SK-N-SH (cell line): ENCODE measurements at regions not wholly inside any gene's neighbourhood (a gene's known extent, or its start where the extent isn't known, plus 50 kb on each side); places are given as distances from the start of the nearest gene placed in this dataset.

Source experiments
- CTCF ChIA-PET: fragments of 300-600, 350-600 bp; formaldehyde crosslinking; extraction: SDS; loops from one replicate; lab custom pipeline; 2021; lab: Yijun Ruan, JAX
- POLR2A ChIA-PET: fragments of 350-600 bp; sonication (Branson Sonifier 250); formaldehyde crosslinking; extraction: SDS; loops from one replicate; lab custom pipeline; 2020; ENCODE audit warnings: antibody characterized with exemption, inconsistent platforms; lab: Yijun Ruan, JAX
- DNase-seq: peaks from one replicate; pipeline ENCODE4 v3.0.0; 2012
- H2AFZ ChIP-seq: fragments of 200-600 bp; sonication (generic); 2 replicates; pipeline ENCODE4 v1.8.1; 2016; ENCODE audit warnings: antibody characterized with exemption, mild to moderate bottlenecking, low read depth
- H3F3A ChIP-seq: fragments of 200-600 bp; sonication (generic); replicated peaks from 2 replicates; pipeline ENCODE3; 2016; ENCODE audit warnings: antibody characterized with exemption, mild to moderate bottlenecking; ENCODE audit not compliant: insufficient read depth
- H3K27ac ChIP-seq, 2 experiments: fragments of 200-500 bp in 1 of 2; fragments of 200-600 bp in 1 of 2; sonication (Bioruptor generic) in 1 of 2; sonication (generic), shearing (Covaris generic) in 1 of 2; 2 replicates each; pipeline versions ENCODE4 v1.5.1 to v1.6.1; 2014 to 2016; ENCODE audit warnings: low read depth in 2 of 2, inconsistent platforms in 1 of 2, low read length in 1 of 2, mild to moderate bottlenecking in 1 of 2, mixed read lengths in 1 of 2
- H3K27me3 ChIP-seq: fragments of 200-600 bp; sonication (generic), shearing (Covaris generic); 2 replicates; pipeline ENCODE4 v1.6.1; 2016; ENCODE audit warnings: mixed run types; ENCODE audit not compliant: insufficient read depth
- H3K36me3 ChIP-seq, 2 experiments: fragments of 200-500 bp in 1 of 2; fragments of 200-600 bp in 1 of 2; sonication (Bioruptor generic) in 1 of 2; sonication (generic) in 1 of 2; replicated peaks in 1 of 2; 2 replicates each; pipeline versions ENCODE3 to v1.5.1; 2014 to 2016; ENCODE audit warnings: low read length in 1 of 2, mild to moderate bottlenecking in 1 of 2; ENCODE audit not compliant: insufficient read depth in 2 of 2, control insufficient read depth in 1 of 2
- H3K4me1 ChIP-seq, 2 experiments: fragments of 200-500 bp in 1 of 2; fragments of 200-600 bp in 1 of 2; sonication (Bioruptor generic) in 1 of 2; sonication (generic), shearing (Covaris generic) in 1 of 2; 2 replicates each; pipeline versions ENCODE4 v1.5.1 to v1.6.1; 2014 to 2016; ENCODE audit warnings: low read depth in 1 of 2, low read length in 1 of 2, mixed run types in 1 of 2; ENCODE audit not compliant: insufficient read depth in 2 of 2, control insufficient read depth in 1 of 2
- H3K4me2 ChIP-seq: fragments of 200-600 bp; sonication (generic), shearing (Covaris generic); 2 replicates; pipeline ENCODE4 v1.6.1; 2017; ENCODE audit warnings: mixed run types
- H3K4me3 ChIP-seq, 2 experiments: fragments of 200-500 bp in 1 of 2; fragments of 200-600 bp in 1 of 2; sonication (Bioruptor generic) in 1 of 2; sonication (generic), shearing (Covaris generic) in 1 of 2; 2 replicates each; pipeline versions ENCODE4 v1.5.1 to v1.8.1; 2014 to 2016; ENCODE audit warnings: low read depth in 2 of 2, inconsistent platforms in 1 of 2, low read length in 1 of 2, mild to moderate bottlenecking in 1 of 2, mixed read lengths in 1 of 2, moderate library complexity in 1 of 2
- H3K79me2 ChIP-seq: fragments of 200-600 bp; sonication (generic); 2 replicates; pipeline ENCODE4 v1.8.1; 2017; ENCODE audit warnings: mild to moderate bottlenecking; ENCODE audit not compliant: insufficient read depth
- H3K9ac ChIP-seq: fragments of 200-600 bp; sonication (generic); 2 replicates; pipeline ENCODE4 v1.6.1; 2017; ENCODE audit warnings: mixed run types
- H3K9me2 ChIP-seq: fragments of 200-600 bp; sonication (generic); 2 replicates; pipeline ENCODE4 v1.6.1; 2017; ENCODE audit warnings: mixed run types
- H3K9me3 ChIP-seq: fragments of 200-600 bp; sonication (generic); 2 replicates; pipeline ENCODE4 v1.6.1; 2017; ENCODE audit warnings: mixed run types, mild to moderate bottlenecking, moderate library complexity
- H4K20me1 ChIP-seq: fragments of 200-600 bp; sonication (generic); 2 replicates; pipeline ENCODE4 v1.6.1; 2017; ENCODE audit warnings: mild to moderate bottlenecking, mixed run types; ENCODE audit not compliant: insufficient read depth
- ELF1 ChIP-seq: IDR thresholded peaks from 2 replicates; pipeline ENCODE4 v1.4.0; 2012
- FOXJ3 ChIP-seq: sonication (generic); formaldehyde crosslinking; IDR thresholded peaks from 2 replicates; pipeline ENCODE4 v1.5.1; 2020; ENCODE audit warnings: mild to moderate bottlenecking, missing genetic modification reagents
- GATA2 ChIP-seq: sonication (generic); formaldehyde crosslinking; IDR thresholded peaks from 2 replicates; pipeline ENCODE4 v1.5.0; 2020; ENCODE audit warnings: mild to moderate bottlenecking, missing genetic modification reagents
- JUND ChIP-seq: IDR thresholded peaks from 2 replicates; pipeline ENCODE4 v1.4.0; 2012
- NFIC ChIP-seq: IDR thresholded peaks from 2 replicates; pipeline ENCODE4 v1.4.0; 2012; ENCODE audit warnings: borderline replicate concordance
- NRF1 ChIP-seq: IDR thresholded peaks from 2 replicates; pipeline ENCODE4 v1.6.1; 2012; ENCODE audit warnings: low read depth, mild to moderate bottlenecking, low read length
- POLR2AphosphoS5 ChIP-seq: IDR thresholded peaks from 2 replicates; pipeline ENCODE4 v1.6.1; 2012; ENCODE audit warnings: low read depth, low read length
- RAD21 ChIP-seq: IDR thresholded peaks from 2 replicates; pipeline ENCODE4 v1.6.1; 2012; ENCODE audit warnings: mild to moderate bottlenecking, low read length
- RCOR1 ChIP-seq: fragments of 150-350 bp; IDR thresholded peaks from 2 replicates; pipeline ENCODE4 v1.6.1; 2017; ENCODE audit warnings: antibody characterized with exemption, low read length
- RFX5 ChIP-seq: IDR thresholded peaks from 2 replicates; pipeline ENCODE4 v1.6.1; 2012; ENCODE audit warnings: mild to moderate bottlenecking, improper control_type of control experiment, low read length
- RXRA ChIP-seq: IDR thresholded peaks from 2 replicates; pipeline ENCODE4 v1.4.0; 2012; ENCODE audit warnings: low read depth, mild to moderate bottlenecking, borderline replicate concordance
- SMC3 ChIP-seq: IDR thresholded peaks from 2 replicates; pipeline ENCODE4 v1.6.1; 2012; ENCODE audit warnings: low read depth, low read length, improper control_type of control experiment
- TAF1 ChIP-seq: IDR thresholded peaks from 2 replicates; pipeline ENCODE4 v1.6.1; 2012; ENCODE audit warnings: low read depth, mild to moderate bottlenecking, low read length, moderate library complexity, borderline replicate concordance
- YY1 ChIP-seq: IDR thresholded peaks from 2 replicates; pipeline ENCODE4 v1.4.0; 2012; ENCODE audit warnings: low read depth, mild to moderate bottlenecking
- WGBS: methylation state at CpG from one replicate; pipeline ENCODE4 v1.1.6; 2017; ENCODE audit warnings: low lambda C conversion rate; 5-methylcytosine and 5-hydroxymethylcytosine counted together
- TF ChIP-seq, protein P1 (sequence below): IDR thresholded peaks from 2 replicates; pipeline ENCODE4 v1.4.0; 2012; ENCODE audit warnings: low read depth
- TF ChIP-seq, protein P2 (sequence below): IDR thresholded peaks from 2 replicates; pipeline ENCODE4 v1.4.0; 2012; ENCODE audit warnings: low read depth, borderline replicate concordance
- TF ChIP-seq, protein P3 (sequence below): IDR thresholded peaks from 2 replicates; pipeline ENCODE4 v1.4.0; 2012; ENCODE audit warnings: low read depth, borderline replicate concordance

DNA sequence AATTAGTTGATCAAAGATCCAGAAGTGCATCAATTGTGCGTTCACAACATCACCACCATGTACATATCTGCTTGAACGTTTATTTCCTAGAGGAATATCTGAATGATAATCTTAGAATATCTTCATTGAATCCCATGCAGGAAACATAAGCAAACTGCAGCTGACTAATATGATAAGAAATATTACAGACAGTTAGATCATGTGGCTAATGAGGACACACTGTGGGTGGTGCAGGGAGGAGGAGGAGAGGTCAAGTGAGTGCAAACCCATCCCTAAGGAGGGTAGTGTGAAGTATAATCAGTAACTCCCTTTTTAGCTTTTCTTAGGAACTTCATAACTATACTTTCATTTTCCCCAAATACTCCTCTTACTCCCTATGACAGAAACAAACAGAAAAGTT is 58.3 kb upstream of the HPGD start:
- Histone ChIP-seq H3K9me3 (no peaks in the 10 kb centered on the region), H3K4me3 (no peak overlapping the region), H2AFZ (no peak overlapping the region), H3K27ac (no peak overlapping the region), H3K36me3 (no peaks in the 10 kb centered on the region), H3F3A (no peaks in the 10 kb centered on the region), H3K4me2 (no peak overlapping the region), H3K27me3 (no peaks in the 10 kb centered on the region), H4K20me1 (no peaks in the 10 kb centered on the region), H3K4me1 (no peaks in the 10 kb centered on the region), H3K79me2 (no peaks in the 10 kb centered on the region), H3K9me2 (no peaks in the 10 kb centered on the region), H3K9ac (no peak overlapping the region)
- TF ChIP-seq, protein P1, sequence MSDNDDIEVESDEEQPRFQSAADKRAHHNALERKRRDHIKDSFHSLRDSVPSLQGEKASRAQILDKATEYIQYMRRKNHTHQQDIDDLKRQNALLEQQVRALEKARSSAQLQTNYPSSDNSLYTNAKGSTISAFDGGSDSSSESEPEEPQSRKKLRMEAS = no peak
- TF ChIP-seq GATA2 (CRISPR knock-in tag) = no peak
- no peak for TF ChIP-seq RAD21
- TF ChIP-seq YY1 = no peak
- TF ChIP-seq, protein P2, sequence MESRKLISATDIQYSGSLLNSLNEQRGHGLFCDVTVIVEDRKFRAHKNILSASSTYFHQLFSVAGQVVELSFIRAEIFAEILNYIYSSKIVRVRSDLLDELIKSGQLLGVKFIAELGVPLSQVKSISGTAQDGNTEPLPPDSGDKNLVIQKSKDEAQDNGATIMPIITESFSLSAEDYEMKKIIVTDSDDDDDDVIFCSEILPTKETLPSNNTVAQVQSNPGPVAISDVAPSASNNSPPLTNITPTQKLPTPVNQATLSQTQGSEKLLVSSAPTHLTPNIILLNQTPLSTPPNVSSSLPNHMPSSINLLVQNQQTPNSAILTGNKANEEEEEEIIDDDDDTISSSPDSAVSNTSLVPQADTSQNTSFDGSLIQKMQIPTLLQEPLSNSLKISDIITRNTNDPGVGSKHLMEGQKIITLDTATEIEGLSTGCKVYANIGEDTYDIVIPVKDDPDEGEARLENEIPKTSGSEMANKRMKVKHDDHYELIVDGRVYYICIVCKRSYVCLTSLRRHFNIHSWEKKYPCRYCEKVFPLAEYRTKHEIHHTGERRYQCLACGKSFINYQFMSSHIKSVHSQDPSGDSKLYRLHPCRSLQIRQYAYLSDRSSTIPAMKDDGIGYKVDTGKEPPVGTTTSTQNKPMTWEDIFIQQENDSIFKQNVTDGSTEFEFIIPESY = no peak
- TF ChIP-seq NRF1 = no peak
- no peak for TF ChIP-seq FOXJ3 (CRISPR knock-in tag)
- no peak for TF ChIP-seq JUND
- TF ChIP-seq RCOR1 = no peak
- no peak for TF ChIP-seq POLR2AphosphoS5
- no peak for TF ChIP-seq RFX5
- no peak for TF ChIP-seq ELF1
- TF ChIP-seq NFIC = no peak
- no peak for TF ChIP-seq SMC3
- no peak for TF ChIP-seq RXRA
- TF ChIP-seq, protein P3, sequence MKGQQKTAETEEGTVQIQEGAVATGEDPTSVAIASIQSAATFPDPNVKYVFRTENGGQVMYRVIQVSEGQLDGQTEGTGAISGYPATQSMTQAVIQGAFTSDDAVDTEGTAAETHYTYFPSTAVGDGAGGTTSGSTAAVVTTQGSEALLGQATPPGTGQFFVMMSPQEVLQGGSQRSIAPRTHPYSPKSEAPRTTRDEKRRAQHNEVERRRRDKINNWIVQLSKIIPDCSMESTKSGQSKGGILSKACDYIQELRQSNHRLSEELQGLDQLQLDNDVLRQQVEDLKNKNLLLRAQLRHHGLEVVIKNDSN = no peak
- DNase-seq = no peak
- ChIA-PET CTCF (interaction anchor here (1.5 to 1.7 kb wide), 2 partner anchors 9 to 52 kb away, joined by 3 to 6 read pairs; no protein-coding TSS in a partner anchor), POLR2A (no interaction called here)
- 28% methylated on average over 2 of the region's 2 CpGs for WGBS

DNA sequence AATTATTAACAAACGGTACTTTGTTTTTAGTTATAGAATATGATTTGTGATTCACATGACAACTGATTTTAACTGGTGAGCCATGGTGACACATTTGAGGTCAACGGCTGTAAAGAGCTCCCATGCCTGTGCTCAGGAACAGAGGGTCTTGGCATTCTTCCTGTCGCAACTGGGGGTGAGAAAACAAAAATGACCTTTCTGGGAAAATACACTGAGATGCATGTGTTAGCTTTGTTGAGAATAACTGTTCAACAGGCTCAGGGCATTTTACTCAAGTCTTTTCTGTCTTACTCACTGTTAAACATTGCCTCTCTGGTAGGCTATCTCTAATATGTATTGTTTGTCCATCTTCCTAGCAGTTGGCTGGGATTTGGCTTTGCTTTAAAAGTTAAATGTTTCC is 57.1 kb upstream of the HPGD start:
- no peak for DNase-seq

More for the DNA sequence above, 57.1 kb upstream of the HPGD start:
- H3K36me3 ChIP-seq = no peaks in the 10 kb centered on the region
- no peaks in the 10 kb centered on the region for H3K79me2 ChIP-seq
- H3K4me3 ChIP-seq = no peak overlapping the region
- no peaks in the 10 kb centered on the region for H3K27me3 ChIP-seq
- H3K4me1 ChIP-seq = no peaks in the 10 kb centered on the region
- no peaks in the 10 kb centered on the region for H3K9me2 ChIP-seq
- WGBS = 26% methylated on average over 3 of the region's 3 CpGs
- H2AFZ ChIP-seq = no peak overlapping the region
- no peak overlapping the region for H3K27ac ChIP-seq
- no peak overlapping the region for H3K9ac ChIP-seq
- ChIA-PET CTCF (interaction anchor here (1.5 to 1.7 kb wide), 2 partner anchors 10 to 53 kb away, joined by 3 to 6 read pairs; no protein-coding TSS in a partner anchor), POLR2A (no interaction called here)
- no peaks in the 10 kb centered on the region for H4K20me1 ChIP-seq
- no peaks in the 10 kb centered on the region for H3F3A ChIP-seq
- no peak overlapping the region for H3K4me2 ChIP-seq
- no peak for TF ChIP-seq NRF1
- TF ChIP-seq TAF1 = no peak
- TF ChIP-seq, protein P3 = no peak
- H3K9me3 ChIP-seq = no peaks in the 10 kb centered on the region
